ENCODE measurements at regions not wholly inside any gene's neighbourhood (a gene's known extent, or its start where the extent isn't known, plus 50 kb on each side); places are given as distances from the start of the nearest gene placed in this dataset.
"Not testable (repeated sequence)": the region's sequence is repeated elsewhere in the genome, so short reads cannot be mapped to it uniquely, and the experiment has no call there.

DNA sequence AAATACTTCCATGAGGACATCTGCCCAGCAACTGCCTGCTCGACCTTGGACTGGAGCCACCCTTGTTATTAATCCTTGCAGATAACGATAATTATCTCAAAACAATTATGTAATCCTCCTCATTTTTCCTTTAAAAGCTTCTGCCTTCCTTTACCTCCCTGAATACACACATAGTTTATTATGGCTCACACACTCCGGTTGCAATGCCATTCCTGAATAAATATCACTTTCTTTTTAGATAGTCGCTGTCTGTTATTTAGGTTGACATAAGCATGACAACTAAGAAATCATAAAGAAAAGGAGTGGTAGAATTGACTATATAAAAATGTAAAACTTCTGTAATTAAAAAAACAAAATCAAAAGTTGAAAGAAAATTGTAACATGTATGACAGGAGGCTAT is 64.8 kb downstream of the B4GALT7 start:
- DNase-seq (ENCODE audit: low read depth in 2 of 2) = not testable (repeated sequence)

DNA sequence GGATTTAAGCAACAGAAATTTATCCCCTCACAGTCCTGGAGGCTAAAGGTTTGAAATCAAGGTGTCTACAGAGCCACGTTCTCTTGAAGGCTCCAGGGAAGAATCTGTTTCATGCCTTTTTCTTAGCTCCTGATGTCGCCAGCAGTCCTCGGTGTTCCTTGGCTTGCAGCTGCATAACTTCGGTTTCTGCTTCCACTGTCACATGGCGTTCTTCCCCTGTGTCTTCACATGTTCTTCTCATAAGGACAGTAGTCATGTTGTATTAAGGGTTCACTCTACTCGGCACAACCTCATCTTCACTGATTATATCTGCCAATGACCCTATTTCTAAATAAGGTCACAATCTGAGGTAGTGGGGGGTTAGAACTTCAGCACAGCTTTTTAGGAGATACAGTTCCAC is 65.2 kb downstream of the B4GALT7 start:
- not testable (repeated sequence) for DNase-seq (ENCODE audit: low read depth in 2 of 2)

DNA sequence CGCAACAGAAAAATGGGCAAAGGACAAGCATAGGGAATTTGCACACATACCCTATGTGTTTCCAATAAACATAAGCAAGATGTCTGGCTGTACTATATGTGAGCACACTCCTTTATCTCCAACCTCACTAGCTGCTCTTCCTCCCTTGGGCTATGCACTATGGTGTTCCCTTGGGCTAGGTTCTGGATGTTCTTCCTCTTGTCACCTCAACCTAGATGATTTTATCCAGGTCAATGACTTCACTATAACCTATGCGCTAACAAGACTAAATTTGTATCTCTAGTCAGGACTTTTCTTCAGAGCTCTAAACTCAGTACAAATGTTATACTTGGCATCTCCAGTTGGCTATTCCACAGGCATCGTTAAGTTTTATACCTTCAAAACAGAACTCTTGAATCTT is 66.0 kb downstream of the B4GALT7 start:
- DNase-seq (ENCODE audit: low read depth in 2 of 2) = not testable (repeated sequence)

DNA sequence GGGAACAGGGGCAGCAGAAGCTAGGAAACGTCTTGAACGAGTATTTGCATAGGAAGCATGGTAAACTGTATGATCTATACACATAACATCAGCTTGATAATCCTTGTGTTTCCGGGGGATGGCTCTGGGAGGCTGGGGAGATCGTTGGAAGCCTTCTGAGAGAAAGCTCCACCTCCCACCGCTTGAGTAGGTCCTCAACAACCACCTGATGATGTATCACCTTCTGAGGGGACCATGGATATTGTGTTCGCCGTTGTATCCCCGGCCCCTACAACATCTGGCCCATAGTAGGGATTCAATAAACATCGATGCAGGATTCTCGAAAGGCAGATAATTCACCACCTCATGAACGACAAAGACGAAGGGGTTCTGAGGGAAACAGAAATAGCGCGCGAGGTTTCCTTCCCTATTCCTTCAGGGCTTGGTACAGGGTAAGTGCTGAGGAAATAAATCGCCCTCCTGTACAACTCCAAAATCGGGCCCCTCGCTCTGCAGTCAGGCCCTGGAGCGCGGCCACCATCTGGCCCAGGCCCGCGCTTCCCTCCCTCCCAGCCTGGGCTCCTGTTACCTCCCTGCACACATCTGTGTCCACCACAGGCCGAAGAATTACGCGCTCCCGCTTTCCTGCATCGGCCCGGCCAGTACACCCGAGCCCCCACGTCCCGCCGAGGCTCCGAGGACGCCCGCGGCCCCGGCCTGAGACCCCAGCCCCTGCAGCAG is 71.3 kb downstream of the B4GALT7 start:
- DNase-seq (ENCODE audit: low read depth in 2 of 2) = not testable (repeated sequence)

DNA sequence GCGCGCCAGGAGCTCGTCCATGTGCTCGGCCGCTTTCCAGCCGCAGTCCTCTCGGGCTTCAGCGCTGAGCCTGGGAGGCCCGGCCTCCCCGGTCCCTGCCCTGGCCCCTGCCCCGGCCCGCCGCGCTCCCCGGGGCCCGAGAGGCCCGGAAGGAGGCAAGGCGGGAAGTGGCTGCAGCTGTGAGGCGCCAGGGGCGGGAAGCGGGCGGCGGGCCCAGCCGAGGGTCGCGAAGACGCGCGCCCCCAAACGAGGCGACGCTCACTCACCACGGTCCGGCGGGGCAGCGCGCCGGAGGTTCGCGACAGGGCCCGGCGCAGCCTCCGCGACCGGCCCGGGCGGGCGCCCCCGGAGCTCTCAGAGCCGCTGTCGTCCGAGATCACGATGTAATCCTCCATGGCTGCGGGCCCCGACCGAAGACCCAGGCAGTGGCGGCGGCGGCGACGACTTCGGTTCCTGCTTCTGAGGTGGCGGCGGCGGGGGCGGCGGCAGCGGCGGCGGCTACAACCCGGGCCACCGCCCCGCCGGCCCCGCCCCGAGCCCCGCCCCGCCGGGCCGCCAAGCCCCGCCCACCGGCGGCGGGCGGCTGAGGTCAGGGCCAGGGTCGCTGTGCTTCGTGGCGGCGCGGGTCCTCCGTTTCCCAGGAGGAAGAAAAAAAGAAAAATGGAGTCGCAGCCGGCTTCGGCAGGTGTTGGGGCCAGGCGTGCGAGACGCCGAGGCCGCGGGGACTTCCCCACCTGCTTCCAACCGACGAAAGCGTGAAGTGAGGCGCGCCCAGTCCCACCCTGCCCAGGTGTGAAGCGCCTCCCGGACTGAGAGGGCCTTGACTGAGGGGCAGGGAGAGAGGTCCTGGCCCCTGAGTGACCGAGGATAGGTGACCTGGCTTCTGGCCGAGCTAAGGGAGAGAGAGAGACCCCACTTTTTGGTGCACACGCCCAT is 72.1 kb downstream of the B4GALT7 start:
- peak; percentile 51 to 63 for DNase-seq (ENCODE audit: low read depth in 2 of 2)
